ENCODE measurements at regions not wholly inside any gene's neighbourhood (a gene's known extent, or its start where the extent isn't known, plus 50 kb on each side); places are given as distances from the start of the nearest gene placed in this dataset.

- Histone ChIP-seq H3K79me2 (ENCODE audit: insufficient read depth, low read length) (no peaks in the 10 kb centered on the region), H3K36me3 (ENCODE audit: insufficient read depth, low read length) (no peaks in the 10 kb centered on the region), H3K9ac (ENCODE audit: low read length) (no peak overlapping the region), H3K4me3 (ENCODE audit: insufficient read depth, low read depth, low read length) (no peak overlapping the region), H3K27me3 (ENCODE audit: insufficient read depth, low read length) (no peaks in the 10 kb centered on the region), H4K20me1 (ENCODE audit: insufficient read depth, low read length) (no peaks in the 10 kb centered on the region), H3K9me3 (ENCODE audit: insufficient read depth, low read depth, low read length) (no peaks in the 10 kb centered on the region), H2AFZ (ENCODE audit: low read depth, low read length) (no peak overlapping the region), H3K4me1 (ENCODE audit: insufficient read depth, low read length) (no peaks in the 10 kb centered on the region), H3K27ac (ENCODE audit: low read depth, low read length) (no peak overlapping the region), H3K4me2 (ENCODE audit: low read length) (no peak overlapping the region)
- Mint-ChIP-seq H3K36me3 (ENCODE audit: low read depth, unreplicated experiment) (no peaks in the 10 kb centered on the region), H3K27me3 (ENCODE audit: low read depth, unreplicated experiment) (no peaks in the 10 kb centered on the region), H3K9me3 (ENCODE audit: unreplicated experiment) (no peaks in the 10 kb centered on the region), H3K4me3 (ENCODE audit: unreplicated experiment) (no peak overlapping the region), H3K27ac (ENCODE audit: unreplicated experiment) (no peak overlapping the region), H3K4me1 (ENCODE audit: low read depth, unreplicated experiment) (peaks cover 9% of the 10 kb centered on the region)
- no peak for DNase-seq (ENCODE audit: low read depth)
- no peak for FAIRE-seq
- TF ChIP-seq EZH2 (IDR thresholded peaks at IDR 0.05; ENCODE audit: insufficient read depth, low read length) (no peak), CTCF (IDR thresholded peaks at IDR 0.05; ENCODE audit: insufficient read depth, low read depth, low read length) (no peak)
These were observed 740.9 kb downstream of the FRK start for GRCh38 chr6:115319823-115320222.

GRCh38 chr6:115310156-115310555, 750.5 kb downstream of the FRK start:
- H3K36me3 Mint-ChIP-seq (ENCODE audit: low read depth, unreplicated experiment), result no peaks in the 10 kb centered on the region
- H3K9me3 Mint-ChIP-seq (ENCODE audit: unreplicated experiment), result peaks cover 6% of the 10 kb centered on the region
- Histone ChIP-seq H3K27me3 (ENCODE audit: insufficient read depth, low read length) (no peaks in the 10 kb centered on the region), H3K4me2 (ENCODE audit: low read length) (no peak overlapping the region), H2AFZ (ENCODE audit: low read depth, low read length) (no peak overlapping the region), H3K9ac (ENCODE audit: low read length) (no peak overlapping the region), H3K36me3 (ENCODE audit: insufficient read depth, low read length) (no peaks in the 10 kb centered on the region), H4K20me1 (ENCODE audit: insufficient read depth, low read length) (no peaks in the 10 kb centered on the region), H3K4me1 (ENCODE audit: insufficient read depth, low read length) (no peaks in the 10 kb centered on the region), H3K79me2 (ENCODE audit: insufficient read depth, low read length) (no peaks in the 10 kb centered on the region), H3K4me3 (ENCODE audit: insufficient read depth, low read depth, low read length) (no peak overlapping the region), H3K27ac (ENCODE audit: low read depth, low read length) (no peak overlapping the region), H3K9me3 (ENCODE audit: insufficient read depth, low read depth, low read length) (no peaks in the 10 kb centered on the region)
- TF ChIP-seq EZH2 (IDR thresholded peaks at IDR 0.05; ENCODE audit: insufficient read depth, low read length), result no peak
- no peak for TF ChIP-seq CTCF (IDR thresholded peaks at IDR 0.05; ENCODE audit: insufficient read depth, low read depth, low read length)
- no peak overlapping the region for H3K4me3 Mint-ChIP-seq (ENCODE audit: unreplicated experiment)
- H3K4me1 Mint-ChIP-seq (ENCODE audit: low read depth, unreplicated experiment), result no peaks in the 10 kb centered on the region
- no peak for FAIRE-seq
- no peak overlapping the region for H3K27ac Mint-ChIP-seq (ENCODE audit: unreplicated experiment)
- no peaks in the 10 kb centered on the region for H3K27me3 Mint-ChIP-seq (ENCODE audit: low read depth, unreplicated experiment)
- no peak for DNase-seq (ENCODE audit: low read depth)

GRCh38 chr6:115302731-115303130, 758.0 kb downstream of the FRK start:
- H3K4me3 Mint-ChIP-seq (ENCODE audit: unreplicated experiment), result no peak overlapping the region
- H3K4me1 Mint-ChIP-seq (ENCODE audit: low read depth, unreplicated experiment), result no peaks in the 10 kb centered on the region
- no peak overlapping the region for H3K9ac ChIP-seq (ENCODE audit: low read length)
- DNase-seq (ENCODE audit: low read depth) (no peak), FAIRE-seq (no peak)
- H3K79me2 ChIP-seq (ENCODE audit: insufficient read depth, low read length), result no peaks in the 10 kb centered on the region
- H3K27ac Mint-ChIP-seq (ENCODE audit: unreplicated experiment), result no peak overlapping the region
- H2AFZ ChIP-seq (ENCODE audit: low read depth, low read length), result no peak overlapping the region
- no peaks in the 10 kb centered on the region for H3K27me3 Mint-ChIP-seq (ENCODE audit: low read depth, unreplicated experiment)
- no peaks in the 10 kb centered on the region for H3K9me3 Mint-ChIP-seq (ENCODE audit: unreplicated experiment)
- no peak overlapping the region for H3K27ac ChIP-seq (ENCODE audit: low read depth, low read length)
- H3K27me3 ChIP-seq (ENCODE audit: insufficient read depth, low read length), result no peaks in the 10 kb centered on the region
- H3K36me3 Mint-ChIP-seq (ENCODE audit: low read depth, unreplicated experiment), result no peaks in the 10 kb centered on the region
- no peaks in the 10 kb centered on the region for H3K9me3 ChIP-seq (ENCODE audit: insufficient read depth, low read depth, low read length)
- H3K36me3 ChIP-seq (ENCODE audit: insufficient read depth, low read length), result no peaks in the 10 kb centered on the region
- no peaks in the 10 kb centered on the region for H3K4me1 ChIP-seq (ENCODE audit: insufficient read depth, low read length)
- no peak overlapping the region for H3K4me2 ChIP-seq (ENCODE audit: low read length)
- no peak for TF ChIP-seq CTCF (IDR thresholded peaks at IDR 0.05; ENCODE audit: insufficient read depth, low read depth, low read length)
- TF ChIP-seq EZH2 (IDR thresholded peaks at IDR 0.05; ENCODE audit: insufficient read depth, low read length), result no peak
- no peaks in the 10 kb centered on the region for H4K20me1 ChIP-seq (ENCODE audit: insufficient read depth, low read length)
- H3K4me3 ChIP-seq (ENCODE audit: insufficient read depth, low read depth, low read length), result no peak overlapping the region

All from astrocyte (in vitro differentiated cells and primary cell).